ENCODE measurements at regions not wholly inside any gene's neighbourhood (a gene's known extent, or its start where the extent isn't known, plus 50 kb on each side); places are given as distances from the start of the nearest gene placed in this dataset.

DNA sequence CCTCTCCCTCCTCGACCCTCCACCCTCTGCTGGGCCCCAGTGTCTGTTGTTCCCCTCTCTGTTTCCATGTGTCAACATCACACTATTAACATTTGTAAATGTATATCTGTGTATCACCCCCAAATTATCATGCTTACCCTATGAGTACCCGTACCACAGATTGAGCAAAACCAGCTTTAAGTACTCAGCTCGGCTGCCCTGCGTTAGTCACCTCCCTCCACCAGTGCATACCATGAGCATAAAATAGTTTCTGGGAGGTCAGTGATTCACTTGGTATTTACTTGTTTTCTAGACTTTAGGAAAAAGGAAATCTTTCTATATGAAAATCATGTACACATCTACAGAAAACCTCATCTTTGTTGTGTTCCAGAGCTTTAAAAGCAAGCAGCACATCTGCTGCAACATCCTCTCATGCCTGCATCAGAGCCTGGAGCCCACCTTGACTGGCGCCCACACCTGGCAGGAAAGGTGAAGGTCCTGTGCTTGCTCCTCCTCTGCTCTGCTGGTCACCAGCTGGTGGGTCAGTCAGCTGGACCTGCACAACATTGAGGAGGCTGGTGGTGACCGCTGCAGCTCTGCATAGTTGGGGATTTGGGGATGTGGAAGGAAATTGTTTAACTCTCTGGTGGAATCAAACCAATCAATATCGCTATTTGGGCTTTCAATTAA is 214.4 kb upstream of the KLF3 start (continued):
- no peak for TF ChIP-seq PAX8 (CRISPR knock-in tag; IDR thresholded peaks at IDR 0.05; ENCODE audit: borderline replicate concordance)
- TF ChIP-seq TAF1 (CRISPR knock-in tag; IDR thresholded peaks at IDR 0.05): no peak
- no peak for TF ChIP-seq ZNF746 (CRISPR knock-in tag; IDR thresholded peaks at IDR 0.05)
- no peak for TF ChIP-seq DPF2 (CRISPR knock-in tag; IDR thresholded peaks at IDR 0.05; ENCODE audit: borderline replicate concordance, low read depth)
- TF ChIP-seq GTF3A (CRISPR knock-in tag; conservative IDR thresholded peaks at IDR 0.05): no peak
- no peak for TF ChIP-seq ZNF235 (CRISPR knock-in tag; IDR thresholded peaks at IDR 0.05; ENCODE audit: borderline replicate concordance)
- no peak for TF ChIP-seq FOXJ3 (CRISPR knock-in tag; IDR thresholded peaks at IDR 0.05; ENCODE audit: borderline replicate concordance)
- TF ChIP-seq RCOR2 (CRISPR knock-in tag; IDR thresholded peaks at IDR 0.05): peak; percentile 14; the same call in 1 of the 2 replicates
- TF ChIP-seq RFXAP (CRISPR knock-in tag; IDR thresholded peaks at IDR 0.05; ENCODE audit: borderline replicate concordance): no peak
- no peak for TF ChIP-seq MAFF (IDR thresholded peaks at IDR 0.05; ENCODE audit: low read depth, low read length)
- no peak for TF ChIP-seq ZNF891 (CRISPR knock-in tag; IDR thresholded peaks at IDR 0.05)
- no peak for TF ChIP-seq SMYD3 (CRISPR knock-in tag; IDR thresholded peaks at IDR 0.05)
- TF ChIP-seq JUNB (CRISPR knock-in tag; IDR thresholded peaks at IDR 0.05; ENCODE audit: borderline replicate concordance): no peak
- no peak for TF ChIP-seq RBM39 (IDR thresholded peaks at IDR 0.05; ENCODE audit: low read depth, low read length, poor library complexity, severe bottlenecking)
- no peak for TF ChIP-seq KLF16 (CRISPR knock-in tag; IDR thresholded peaks at IDR 0.05)
- TF ChIP-seq, protein P1, sequence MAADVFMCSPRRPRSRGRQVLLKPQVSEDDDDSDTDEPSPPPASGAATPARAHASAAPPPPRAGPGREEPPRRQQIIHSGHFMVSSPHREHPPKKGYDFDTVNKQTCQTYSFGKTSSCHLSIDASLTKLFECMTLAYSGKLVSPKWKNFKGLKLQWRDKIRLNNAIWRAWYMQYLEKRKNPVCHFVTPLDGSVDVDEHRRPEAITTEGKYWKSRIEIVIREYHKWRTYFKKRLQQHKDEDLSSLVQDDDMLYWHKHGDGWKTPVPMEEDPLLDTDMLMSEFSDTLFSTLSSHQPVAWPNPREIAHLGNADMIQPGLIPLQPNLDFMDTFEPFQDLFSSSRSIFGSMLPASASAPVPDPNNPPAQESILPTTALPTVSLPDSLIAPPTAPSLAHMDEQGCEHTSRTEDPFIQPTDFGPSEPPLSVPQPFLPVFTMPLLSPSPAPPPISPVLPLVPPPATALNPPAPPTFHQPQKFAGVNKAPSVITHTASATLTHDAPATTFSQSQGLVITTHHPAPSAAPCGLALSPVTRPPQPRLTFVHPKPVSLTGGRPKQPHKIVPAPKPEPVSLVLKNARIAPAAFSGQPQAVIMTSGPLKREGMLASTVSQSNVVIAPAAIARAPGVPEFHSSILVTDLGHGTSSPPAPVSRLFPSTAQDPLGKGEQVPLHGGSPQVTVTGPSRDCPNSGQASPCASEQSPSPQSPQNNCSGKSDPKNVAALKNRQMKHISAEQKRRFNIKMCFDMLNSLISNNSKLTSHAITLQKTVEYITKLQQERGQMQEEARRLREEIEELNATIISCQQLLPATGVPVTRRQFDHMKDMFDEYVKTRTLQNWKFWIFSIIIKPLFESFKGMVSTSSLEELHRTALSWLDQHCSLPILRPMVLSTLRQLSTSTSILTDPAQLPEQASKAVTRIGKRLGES (CRISPR knock-in tag; IDR thresholded peaks at IDR 0.05; ENCODE audit: borderline replicate concordance): no peak
- peak; percentile 15; the same call in 1 of the 2 replicates for TF ChIP-seq SAP130 (CRISPR knock-in tag; IDR thresholded peaks at IDR 0.05; ENCODE audit: low read depth)
- TF ChIP-seq, protein P2, sequence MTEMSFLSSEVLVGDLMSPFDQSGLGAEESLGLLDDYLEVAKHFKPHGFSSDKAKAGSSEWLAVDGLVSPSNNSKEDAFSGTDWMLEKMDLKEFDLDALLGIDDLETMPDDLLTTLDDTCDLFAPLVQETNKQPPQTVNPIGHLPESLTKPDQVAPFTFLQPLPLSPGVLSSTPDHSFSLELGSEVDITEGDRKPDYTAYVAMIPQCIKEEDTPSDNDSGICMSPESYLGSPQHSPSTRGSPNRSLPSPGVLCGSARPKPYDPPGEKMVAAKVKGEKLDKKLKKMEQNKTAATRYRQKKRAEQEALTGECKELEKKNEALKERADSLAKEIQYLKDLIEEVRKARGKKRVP (CRISPR knock-in tag; IDR thresholded peaks at IDR 0.05): peak in 1 of 2 experiments; percentile 92; a peak in 2 of 4 replicates
- TF ChIP-seq ZNF263 (CRISPR knock-in tag; IDR thresholded peaks at IDR 0.05): no peak
- TF ChIP-seq ZNF768 (CRISPR knock-in tag; IDR thresholded peaks at IDR 0.05): peak; percentile 48; the same call in 1 of the 2 replicates
- TF ChIP-seq ZNF547 (CRISPR knock-in tag; IDR thresholded peaks at IDR 0.05): no peak
- no peak for TF ChIP-seq ZNF546 (CRISPR knock-in tag; conservative IDR thresholded peaks at IDR 0.05)
- no peak for TF ChIP-seq MAFK (conservative IDR thresholded peaks at IDR 0.05 in 1 of 2, IDR thresholded peaks at IDR 0.05 in 1 of 2; ENCODE audit: low read length in 2 of 2)
- no peak for TF ChIP-seq ARID2 (CRISPR knock-in tag; IDR thresholded peaks at IDR 0.05; ENCODE audit: borderline replicate concordance)
- no peak for TF ChIP-seq ZNF776 (CRISPR knock-in tag; IDR thresholded peaks at IDR 0.05)
- TF ChIP-seq, protein P3, sequence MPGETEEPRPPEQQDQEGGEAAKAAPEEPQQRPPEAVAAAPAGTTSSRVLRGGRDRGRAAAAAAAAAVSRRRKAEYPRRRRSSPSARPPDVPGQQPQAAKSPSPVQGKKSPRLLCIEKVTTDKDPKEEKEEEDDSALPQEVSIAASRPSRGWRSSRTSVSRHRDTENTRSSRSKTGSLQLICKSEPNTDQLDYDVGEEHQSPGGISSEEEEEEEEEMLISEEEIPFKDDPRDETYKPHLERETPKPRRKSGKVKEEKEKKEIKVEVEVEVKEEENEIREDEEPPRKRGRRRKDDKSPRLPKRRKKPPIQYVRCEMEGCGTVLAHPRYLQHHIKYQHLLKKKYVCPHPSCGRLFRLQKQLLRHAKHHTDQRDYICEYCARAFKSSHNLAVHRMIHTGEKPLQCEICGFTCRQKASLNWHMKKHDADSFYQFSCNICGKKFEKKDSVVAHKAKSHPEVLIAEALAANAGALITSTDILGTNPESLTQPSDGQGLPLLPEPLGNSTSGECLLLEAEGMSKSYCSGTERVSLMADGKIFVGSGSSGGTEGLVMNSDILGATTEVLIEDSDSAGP (CRISPR knock-in tag; IDR thresholded peaks at IDR 0.05; ENCODE audit: borderline replicate concordance): peak; percentile 44; the same call in 1 of the 2 replicates
- no peak for TF ChIP-seq CHD4 (IDR thresholded peaks at IDR 0.05; ENCODE audit: borderline replicate concordance, low read length)
